Embryonic facial prominence (tissue), 1 donor: ENCODE measurements at regions not wholly inside any gene's neighbourhood (a gene's known extent, or its start where the extent isn't known, plus 50 kb on each side); places are given as distances from the start of the nearest gene placed in this dataset.
"Not testable (repeated sequence)": the region's sequence is repeated elsewhere in the genome, so short reads cannot be mapped to it uniquely, and the experiment has no call there.

Experiments
- DNase-seq: peaks from one replicate; pipeline ENCODE4 v3.0.0-alpha.2; 2016; ENCODE audit errors: extremely low spot score

DNA sequence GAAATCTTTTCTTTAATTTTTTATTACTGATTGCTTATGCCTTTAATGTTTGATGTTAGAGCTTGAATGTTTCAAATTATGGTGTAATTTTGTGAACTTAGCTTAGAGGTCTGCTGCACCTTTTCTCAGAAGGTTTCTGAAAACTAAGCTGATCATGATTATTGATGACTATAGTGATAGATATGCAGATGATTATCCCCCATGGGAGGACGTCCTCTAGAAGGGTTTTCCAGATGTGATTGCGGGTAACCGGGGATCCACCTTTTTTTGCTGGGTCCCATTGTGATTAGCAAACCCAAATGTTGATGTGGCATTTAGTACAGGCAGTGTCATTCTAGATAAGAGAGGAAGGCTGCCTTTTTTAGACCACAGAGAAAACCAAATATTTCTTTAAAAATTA lies 272.9 kb downstream of the FBXO8 start:
- DNase-seq, result no peak

DNA sequence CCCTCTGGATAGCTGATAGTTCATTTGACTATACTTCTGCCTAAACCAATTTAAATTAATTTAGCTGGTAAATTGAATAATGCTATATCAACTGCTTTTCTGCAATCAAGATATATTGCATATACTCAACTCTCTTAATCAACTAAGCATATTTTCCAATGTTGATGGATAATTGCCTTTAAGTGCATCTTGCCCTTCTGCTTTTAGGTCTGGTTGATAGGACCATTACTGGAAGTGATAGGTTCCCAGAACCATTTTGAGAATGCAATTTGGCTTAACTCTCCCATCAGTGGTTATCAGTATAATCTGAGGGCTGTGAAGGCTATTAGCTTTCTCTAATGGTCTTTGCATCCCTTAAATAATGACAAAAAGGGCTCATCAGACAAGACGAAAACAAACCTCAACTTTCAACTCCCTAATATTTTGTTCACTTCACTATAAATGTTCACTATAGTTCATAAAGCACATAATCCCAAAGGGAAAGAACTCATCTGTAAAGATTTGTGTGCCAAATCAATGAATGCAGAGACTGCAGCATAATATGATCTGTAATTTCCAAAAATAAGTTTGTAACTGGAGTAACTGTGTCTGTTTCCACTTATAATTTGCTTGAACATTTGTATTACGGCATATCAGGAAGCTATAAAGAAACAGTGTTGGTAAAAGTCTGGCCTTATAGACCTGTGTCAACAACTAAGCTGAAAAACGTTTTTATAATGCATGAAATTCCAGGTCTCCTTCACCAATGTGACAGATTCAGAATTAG lies 273.6 kb downstream of the FBXO8 start:
- no peak for DNase-seq

GRCh38 chr4:174005422-174005821 lies 278.0 kb downstream of the FBXO8 start:
- no peak for DNase-seq

GRCh38 chr4:173998471-173999144 lies 284.9 kb downstream of the FBXO8 start:
- no peak for DNase-seq

- not testable (repeated sequence) for DNase-seq
Measured at GRCh38 chr4:173995779-173996178, 287.7 kb downstream of the FBXO8 start.

DNA sequence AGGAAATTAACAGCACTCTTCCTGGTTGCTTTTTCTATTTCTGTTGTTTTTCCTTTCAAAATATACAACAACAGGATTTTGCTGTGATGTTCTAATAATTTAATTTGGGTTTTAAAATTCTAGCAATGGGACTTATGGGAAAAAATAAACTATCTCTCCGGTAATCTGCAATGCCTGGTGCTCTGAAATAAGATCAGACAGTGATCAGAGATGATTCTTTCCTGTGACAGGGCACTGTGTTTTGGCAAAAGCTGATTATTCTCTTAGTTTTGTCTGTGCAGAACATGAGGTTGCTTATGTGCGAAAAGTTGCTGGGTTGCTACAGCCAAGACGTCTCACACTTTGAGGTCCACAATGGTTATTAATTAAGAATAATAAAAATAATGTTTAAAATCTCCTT lies 291.7 kb downstream of the FBXO8 start:
- DNase-seq, result no peak

- no peak for DNase-seq
Measured at GRCh38 chr4:173991316-173991715, 292.2 kb downstream of the FBXO8 start.

DNA sequence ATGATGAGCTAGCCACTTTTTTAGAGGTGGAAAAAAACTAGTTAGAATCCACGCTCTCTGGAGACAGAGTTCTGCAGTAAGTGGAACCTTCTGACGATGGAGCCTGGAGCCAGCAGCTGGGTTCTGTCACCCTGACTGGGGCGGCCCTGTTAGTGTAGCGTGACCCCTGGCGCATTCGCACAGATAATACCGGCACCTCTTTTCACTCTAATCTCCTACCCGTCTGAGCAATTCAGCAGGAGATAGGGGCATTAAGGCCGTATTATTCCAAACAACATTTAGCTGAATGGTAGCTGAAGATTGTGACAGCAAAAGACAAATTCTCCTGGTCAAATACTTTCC lies 292.6 kb downstream of the FBXO8 start:
- no peak for DNase-seq

GRCh38 chr4:173990126-173990868 lies 293.2 kb downstream of the FBXO8 start:
- DNase-seq, result no peak

DNA sequence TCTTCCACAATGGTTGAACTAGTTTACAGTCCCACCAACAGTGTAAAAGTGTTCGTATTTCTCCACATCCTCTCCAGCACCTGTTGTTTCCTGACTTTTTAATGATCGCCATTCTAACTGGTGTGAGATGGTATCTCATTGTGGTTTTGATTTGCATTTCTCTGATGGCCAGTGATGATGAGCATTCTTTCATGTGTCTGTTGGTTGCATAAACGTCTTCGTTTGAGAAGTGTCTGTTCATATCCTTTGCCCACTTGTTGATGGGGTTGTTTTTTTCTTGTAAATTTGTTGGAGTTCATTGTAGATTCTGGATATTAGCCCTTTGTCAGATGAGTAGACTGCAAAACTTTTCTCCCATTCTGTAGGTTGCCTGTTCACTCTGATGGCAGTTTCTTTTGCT lies 319.9 kb downstream of the FBXO8 start:
- DNase-seq, result not testable (repeated sequence)

- DNase-seq, result no peak
Measured at GRCh38 chr4:173960398-173960797, 323.1 kb downstream of the FBXO8 start.

DNA sequence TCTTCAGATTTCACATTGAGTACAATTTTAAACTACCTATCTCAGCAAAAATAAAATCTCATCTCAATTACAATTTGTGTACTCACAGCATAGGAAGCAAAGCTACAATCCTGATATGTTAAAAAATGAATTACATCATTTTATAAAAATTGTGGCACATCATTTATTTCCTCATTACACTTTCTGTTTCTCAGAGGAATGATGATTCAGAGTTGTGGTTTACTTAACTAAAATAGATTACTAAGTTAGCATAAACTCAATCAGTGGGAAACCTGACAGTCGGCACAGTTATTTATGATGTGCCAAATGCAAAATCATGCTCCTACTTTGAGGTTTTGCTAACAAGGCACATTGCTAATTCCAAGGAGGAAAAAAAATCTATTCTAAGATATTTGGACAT lies 325.0 kb downstream of the FBXO8 start:
- DNase-seq, result no peak

DNA sequence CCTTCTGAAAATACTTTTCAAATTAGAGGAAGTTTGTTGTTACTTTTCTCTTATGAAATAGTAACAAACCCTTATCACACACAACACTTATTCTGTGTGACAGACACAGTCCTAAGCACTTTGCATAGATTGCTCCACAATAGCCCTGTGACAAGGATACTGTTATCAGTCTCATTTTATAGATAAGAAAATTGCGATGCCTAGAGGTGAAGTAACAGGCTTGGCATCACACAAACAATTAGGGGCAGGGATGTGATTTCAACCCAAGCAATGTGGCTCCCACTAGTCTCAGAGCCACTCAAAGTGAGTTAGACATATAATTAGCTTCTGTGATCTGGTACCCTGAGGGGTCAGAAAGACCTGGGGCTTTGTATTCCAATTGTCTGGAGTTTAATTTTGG lies 339.9 kb downstream of the FBXO8 start:
- no peak for DNase-seq

GRCh38 chr4:173940146-173940545 lies 343.3 kb downstream of the FBXO8 start:
- no peak for DNase-seq

DNA sequence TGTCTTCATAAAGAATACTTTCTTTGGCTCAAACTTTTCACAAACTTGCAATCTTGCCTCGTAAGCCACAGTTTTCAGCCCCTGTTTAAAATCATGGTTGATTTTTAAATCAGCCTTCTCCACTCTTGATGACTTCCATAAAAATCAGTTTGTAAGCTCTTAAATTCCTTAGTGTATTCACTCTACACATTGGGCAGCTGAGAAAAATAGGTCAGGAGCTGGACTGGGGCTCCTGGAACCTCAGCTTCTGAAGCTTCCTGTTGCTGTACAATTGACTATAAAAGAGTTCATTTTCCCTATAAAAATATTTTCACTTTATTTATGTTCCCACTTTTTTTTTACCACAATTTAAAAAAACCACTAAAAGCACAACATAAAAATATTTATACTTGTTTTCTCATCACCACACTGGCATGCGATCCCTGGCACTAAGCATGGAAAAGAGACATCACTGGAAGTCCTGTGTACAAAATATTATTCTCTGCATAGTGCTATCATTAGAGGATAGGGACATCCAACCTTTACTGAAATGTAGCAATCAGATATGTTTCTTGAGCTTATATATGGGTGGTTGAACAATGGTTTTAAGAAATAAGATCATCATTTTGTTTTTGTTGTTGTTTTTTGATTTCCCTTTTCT lies 345.7 kb downstream of the FBXO8 start:
- no peak for DNase-seq

DNA sequence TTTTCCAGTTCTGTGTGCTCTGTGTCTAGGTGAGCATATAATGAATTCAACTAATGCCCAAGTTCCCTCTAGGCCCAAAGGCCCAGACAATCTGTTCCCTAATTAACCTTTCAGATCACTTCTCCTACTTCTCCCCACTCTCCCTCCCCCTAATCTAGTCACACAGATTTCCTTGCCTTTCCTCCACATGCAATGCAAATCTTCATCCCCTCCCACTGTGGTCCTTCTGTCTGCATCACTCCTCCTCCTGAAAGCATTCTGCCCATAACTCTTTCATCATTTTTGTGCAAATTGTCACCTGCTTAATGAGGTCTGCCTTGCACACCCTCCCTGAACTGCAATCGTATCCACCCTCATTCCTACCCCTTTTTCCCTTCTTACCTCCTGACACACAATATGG lies 346.6 kb downstream of the FBXO8 start:
- DNase-seq, result no peak

- no peak for DNase-seq
Measured at GRCh38 chr4:173935622-173936405, 347.7 kb downstream of the FBXO8 start.

GRCh38 chr4:173934933-173935620 lies 348.4 kb downstream of the FBXO8 start:
- no peak for DNase-seq

GRCh38 chr4:173934201-173934600 lies 349.3 kb downstream of the FBXO8 start:
- no peak for DNase-seq

DNA sequence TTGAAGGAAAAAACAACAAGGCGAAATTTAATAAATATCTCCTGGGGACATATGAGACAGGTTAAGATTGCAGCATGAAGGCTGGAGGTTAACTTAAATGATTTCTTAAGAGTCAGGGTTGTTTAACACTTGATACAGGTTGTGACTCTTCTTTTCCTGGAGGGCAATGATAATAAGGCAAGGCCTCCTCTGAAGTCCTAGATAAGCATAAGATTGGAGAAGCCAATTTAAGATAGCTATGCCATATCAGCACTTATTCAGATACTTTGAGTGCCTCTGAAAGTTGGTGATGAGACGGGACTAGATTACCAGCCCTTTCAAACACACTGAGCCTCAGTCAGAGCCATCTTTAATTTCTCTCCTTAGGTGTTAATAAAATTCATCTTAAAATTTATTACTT lies 350.8 kb downstream of the FBXO8 start:
- no peak for DNase-seq
